ENCODE measurements at regions not wholly inside any gene's neighbourhood (a gene's known extent, or its start where the extent isn't known, plus 50 kb on each side); places are given as distances from the start of the nearest gene placed in this dataset.
A peak's percentile ranks its signal among the peaks of the same experiment; 100 is the strongest.

GRCh38 chr15:66838671-66839239, 136.7 kb downstream of the SMAD6 start:
- Histone ChIP-seq H3F3A (ENCODE audit: low read depth) (no peaks in the 10 kb centered on the region), H3K27me3 (ENCODE audit: insufficient read depth, low read length, poor library complexity, severe bottlenecking) (peaks cover 9% of the 10 kb centered on the region), H3K36me3 (ENCODE audit: insufficient read depth, low read length) (no peaks in the 10 kb centered on the region), H3K9me2 (replicated peaks; ENCODE audit: low read depth, low read length) (no peaks in the 10 kb centered on the region), H3K79me2 (ENCODE audit: insufficient read depth, low read length) (no peaks in the 10 kb centered on the region), H3K4me1 (ENCODE audit: insufficient read depth, low read length, poor library complexity, severe bottlenecking) (no peaks in the 10 kb centered on the region), H2AFZ (ENCODE audit: low read length) (no peak overlapping the region), H3K4me2 (ENCODE audit: low read depth, low read length, poor library complexity, severe bottlenecking) (no peak overlapping the region), H3K9ac (ENCODE audit: low read depth, low read length, poor library complexity, severe bottlenecking) (no peak overlapping the region), H3K4me3 (ENCODE audit: low read length, poor library complexity, severe bottlenecking) (no peak overlapping the region), H4K20me1 (ENCODE audit: insufficient read depth, low read length, poor library complexity, severe bottlenecking) (no peaks in the 10 kb centered on the region), H3K9me3 (ENCODE audit: insufficient read depth, low read depth, low read length) (no peaks in the 10 kb centered on the region)
- peak; percentile 65 for TF ChIP-seq CTCF (conservative IDR thresholded peaks at IDR 0.05; ENCODE audit: low read length)
- TF ChIP-seq EZH2phosphoT487 (IDR thresholded peaks at IDR 0.05; ENCODE audit: borderline replicate concordance) = no peak

- TF ChIP-seq EZH2phosphoT487 (IDR thresholded peaks at IDR 0.05; ENCODE audit: borderline replicate concordance) (no peak), CTCF (conservative IDR thresholded peaks at IDR 0.05; ENCODE audit: low read length) (no peak)
- H3F3A ChIP-seq (ENCODE audit: low read depth) = no peaks in the 10 kb centered on the region
- H3K27me3 ChIP-seq (ENCODE audit: insufficient read depth, low read length, poor library complexity, severe bottlenecking) = peaks cover 11% of the 10 kb centered on the region
- H3K9me3 ChIP-seq (ENCODE audit: insufficient read depth, low read depth, low read length) = no peaks in the 10 kb centered on the region
- no peaks in the 10 kb centered on the region for H3K4me1 ChIP-seq (ENCODE audit: insufficient read depth, low read length, poor library complexity, severe bottlenecking)
- no peaks in the 10 kb centered on the region for H3K36me3 ChIP-seq (ENCODE audit: insufficient read depth, low read length)
- no peak overlapping the region for H3K9ac ChIP-seq (ENCODE audit: low read depth, low read length, poor library complexity, severe bottlenecking)
- H3K4me2 ChIP-seq (ENCODE audit: low read depth, low read length, poor library complexity, severe bottlenecking) = no peak overlapping the region
- H3K9me2 ChIP-seq (replicated peaks; ENCODE audit: low read depth, low read length) = no peaks in the 10 kb centered on the region
- H3K4me3 ChIP-seq (ENCODE audit: low read length, poor library complexity, severe bottlenecking) = no peak overlapping the region
- H4K20me1 ChIP-seq (ENCODE audit: insufficient read depth, low read length, poor library complexity, severe bottlenecking) = no peaks in the 10 kb centered on the region
- peak overlapping the region; percentile 65; the same call in 1 of the 2 replicates for H2AFZ ChIP-seq (ENCODE audit: low read length)
- H3K79me2 ChIP-seq (ENCODE audit: insufficient read depth, low read length) = no peaks in the 10 kb centered on the region
Observed at GRCh38 chr15:66839506-66840112, 137.6 kb downstream of the SMAD6 start.

- H3K9me2 ChIP-seq (replicated peaks; ENCODE audit: low read depth, low read length) = no peaks in the 10 kb centered on the region
- no peak overlapping the region for H3K4me2 ChIP-seq (ENCODE audit: low read depth, low read length, poor library complexity, severe bottlenecking)
- H2AFZ ChIP-seq (ENCODE audit: low read length) = no peak overlapping the region
- no peaks in the 10 kb centered on the region for H3F3A ChIP-seq (ENCODE audit: low read depth)
- TF ChIP-seq EZH2phosphoT487 (IDR thresholded peaks at IDR 0.05; ENCODE audit: borderline replicate concordance) (no peak), CTCF (conservative IDR thresholded peaks at IDR 0.05; ENCODE audit: low read length) (no peak)
- peaks cover 11% of the 10 kb centered on the region for H3K27me3 ChIP-seq (ENCODE audit: insufficient read depth, low read length, poor library complexity, severe bottlenecking)
- H3K9ac ChIP-seq (ENCODE audit: low read depth, low read length, poor library complexity, severe bottlenecking) = no peak overlapping the region
- H3K36me3 ChIP-seq (ENCODE audit: insufficient read depth, low read length) = no peaks in the 10 kb centered on the region
- no peaks in the 10 kb centered on the region for H3K9me3 ChIP-seq (ENCODE audit: insufficient read depth, low read depth, low read length)
- H3K79me2 ChIP-seq (ENCODE audit: insufficient read depth, low read length) = no peaks in the 10 kb centered on the region
- H4K20me1 ChIP-seq (ENCODE audit: insufficient read depth, low read length, poor library complexity, severe bottlenecking) = no peaks in the 10 kb centered on the region
- H3K4me1 ChIP-seq (ENCODE audit: insufficient read depth, low read length, poor library complexity, severe bottlenecking) = no peaks in the 10 kb centered on the region
- H3K4me3 ChIP-seq (ENCODE audit: low read length, poor library complexity, severe bottlenecking) = no peak overlapping the region
Observed at GRCh38 chr15:66840615-66841390, 138.8 kb downstream of the SMAD6 start.
